Upper lobe of right lung (tissue), 1 donor: ENCODE measurements at regions not wholly inside any gene's neighbourhood (a gene's known extent, or its start where the extent isn't known, plus 50 kb on each side); places are given as distances from the start of the nearest gene placed in this dataset.

Experiments used
- ATAC-seq: fragments of 200-7000 bp; cut with Tn5 transposase; one replicate; pipeline ENCODE4 v1.9.1; 2020; ENCODE audit warnings: mild to moderate bottlenecking, moderate library complexity
- DNase-seq: peaks from one replicate; pipeline ENCODE4 v3.0.0-alpha.2; 2020
- H3K27ac ChIP-seq: fragments of 200-600 bp; one replicate; pipeline ENCODE4 v1.8.0; 2022
- H3K27me3 ChIP-seq: fragments of 200-600 bp; one replicate; pipeline ENCODE4 v1.8.0; 2022; ENCODE audit warnings: mild to moderate bottlenecking
- H3K36me3 ChIP-seq: fragments of 200-600 bp; one replicate; pipeline ENCODE4 v1.8.0; 2022
- H3K4me1 ChIP-seq: fragments of 200-600 bp; one replicate; pipeline ENCODE4 v1.8.0; 2022
- H3K4me3 ChIP-seq: fragments of 200-600 bp; one replicate; pipeline ENCODE4 v1.8.0; 2022; ENCODE audit warnings: mild to moderate bottlenecking
- H3K9me3 ChIP-seq: fragments of 200-600 bp; one replicate; pipeline ENCODE4 v1.8.0; 2022
- intact Hi-C: fragments of 100-400 bp; cut with DNase I; formaldehyde crosslinking; loops from one replicate; pipeline ENCODE4 v1.11.0; 2022
- TF ChIP-seq, protein P1 (sequence below): fragments of 200-600 bp; IDR thresholded peaks from one replicate; pipeline ENCODE4 v1.8.0; 2022; ENCODE audit warnings: antibody characterized with exemption
- donor health status: DM: no; HTN: yes; CAD: no; lungs with severe emphysema.

- TF ChIP-seq, protein P1, sequence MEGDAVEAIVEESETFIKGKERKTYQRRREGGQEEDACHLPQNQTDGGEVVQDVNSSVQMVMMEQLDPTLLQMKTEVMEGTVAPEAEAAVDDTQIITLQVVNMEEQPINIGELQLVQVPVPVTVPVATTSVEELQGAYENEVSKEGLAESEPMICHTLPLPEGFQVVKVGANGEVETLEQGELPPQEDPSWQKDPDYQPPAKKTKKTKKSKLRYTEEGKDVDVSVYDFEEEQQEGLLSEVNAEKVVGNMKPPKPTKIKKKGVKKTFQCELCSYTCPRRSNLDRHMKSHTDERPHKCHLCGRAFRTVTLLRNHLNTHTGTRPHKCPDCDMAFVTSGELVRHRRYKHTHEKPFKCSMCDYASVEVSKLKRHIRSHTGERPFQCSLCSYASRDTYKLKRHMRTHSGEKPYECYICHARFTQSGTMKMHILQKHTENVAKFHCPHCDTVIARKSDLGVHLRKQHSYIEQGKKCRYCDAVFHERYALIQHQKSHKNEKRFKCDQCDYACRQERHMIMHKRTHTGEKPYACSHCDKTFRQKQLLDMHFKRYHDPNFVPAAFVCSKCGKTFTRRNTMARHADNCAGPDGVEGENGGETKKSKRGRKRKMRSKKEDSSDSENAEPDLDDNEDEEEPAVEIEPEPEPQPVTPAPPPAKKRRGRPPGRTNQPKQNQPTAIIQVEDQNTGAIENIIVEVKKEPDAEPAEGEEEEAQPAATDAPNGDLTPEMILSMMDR, result no peak
Observed at GRCh38 chr18:59760619-59761600, 63.7 kb upstream of the CCBE1 start.

GRCh38 chr18:59760212-59760611, 63.0 kb upstream of the CCBE1 start:
- TF ChIP-seq, protein P1, result no peak
- H3K36me3 ChIP-seq, result no peaks in the 10 kb centered on the region
- ATAC-seq (no peak), DNase-seq (no peak)
- H3K27ac ChIP-seq, result no peak overlapping the region
- no peaks in the 10 kb centered on the region for H3K27me3 ChIP-seq
- intact Hi-C loops, result no loop called here
- H3K4me3 ChIP-seq, result no peak overlapping the region
- H3K9me3 ChIP-seq, result no peaks in the 10 kb centered on the region
- H3K4me1 ChIP-seq, result no peaks in the 10 kb centered on the region

More at GRCh38 chr18:59760619-59761600, 63.7 kb upstream of the CCBE1 start:
- Histone ChIP-seq H3K4me1 (no peaks in the 10 kb centered on the region), H3K27ac (no peak overlapping the region), H3K36me3 (no peaks in the 10 kb centered on the region), H3K4me3 (no peak overlapping the region), H3K27me3 (no peaks in the 10 kb centered on the region), H3K9me3 (no peaks in the 10 kb centered on the region)
- ATAC-seq (no peak), DNase-seq (no peak)
- intact Hi-C loops, result no loop called here

- H3K9me3 ChIP-seq, result no peaks in the 10 kb centered on the region
- intact Hi-C loops, result no loop called here
- no peaks in the 10 kb centered on the region for H3K4me1 ChIP-seq
- no peak overlapping the region for H3K27ac ChIP-seq
- ATAC-seq (no peak), DNase-seq (no peak)
- no peak overlapping the region for H3K4me3 ChIP-seq
- TF ChIP-seq, protein P1, result no peak
- no peaks in the 10 kb centered on the region for H3K36me3 ChIP-seq
- no peaks in the 10 kb centered on the region for H3K27me3 ChIP-seq
Observed at GRCh38 chr18:59758837-59759236, 61.6 kb upstream of the CCBE1 start.

DNA sequence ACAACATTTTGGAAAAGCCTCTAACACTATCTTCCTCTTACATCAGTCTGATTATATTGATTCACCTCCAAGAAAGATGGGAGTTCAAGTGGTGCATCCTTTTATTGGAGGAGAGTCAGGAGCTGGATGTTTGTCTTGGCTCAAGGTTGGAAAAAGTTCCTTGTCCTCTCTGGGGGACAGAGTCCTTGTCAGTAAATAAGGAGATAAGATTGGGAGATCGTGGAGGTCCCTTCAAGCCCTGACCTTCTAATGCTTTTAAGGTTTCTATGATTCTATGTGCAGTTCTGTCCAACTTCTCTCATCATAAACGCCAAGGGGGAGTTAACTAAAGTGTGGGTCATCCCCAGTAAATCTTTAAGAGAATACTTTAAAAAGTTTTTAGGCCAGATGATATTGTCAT, 60.9 kb upstream of the CCBE1 start:
- Histone ChIP-seq H3K27me3 (no peaks in the 10 kb centered on the region), H3K4me1 (no peaks in the 10 kb centered on the region), H3K4me3 (no peak overlapping the region), H3K9me3 (no peaks in the 10 kb centered on the region), H3K27ac (no peak overlapping the region), H3K36me3 (no peaks in the 10 kb centered on the region)
- DNase-seq (no peak), ATAC-seq (no peak)
- TF ChIP-seq, protein P1, result no peak
- intact Hi-C loops, result no loop called here

DNA sequence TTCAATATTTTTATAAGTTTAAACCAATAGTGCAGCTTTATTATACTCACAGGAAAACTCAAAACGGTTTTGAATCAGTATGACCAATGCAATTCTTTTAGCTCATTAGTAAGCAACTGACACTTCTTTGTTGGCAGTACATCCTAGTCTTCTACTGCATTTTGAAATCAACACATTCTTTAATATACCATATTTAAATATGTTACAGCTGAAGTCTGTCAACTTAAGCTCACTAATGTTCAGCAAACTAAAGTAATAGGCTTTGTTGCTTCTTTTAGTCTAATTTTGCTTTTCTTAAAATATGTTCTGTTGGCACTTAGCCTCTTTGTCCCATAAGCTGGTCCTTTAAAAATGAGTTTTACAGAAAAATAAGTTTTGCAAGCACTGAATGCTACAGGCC, 55.4 kb upstream of the CCBE1 start:
- TF ChIP-seq, protein P1, result no peak

More for the DNA sequence above, 55.4 kb upstream of the CCBE1 start:
- H3K4me3 ChIP-seq, result no peak overlapping the region
- no peaks in the 10 kb centered on the region for H3K9me3 ChIP-seq
- ATAC-seq (no peak), DNase-seq (no peak)
- no peak overlapping the region for H3K27ac ChIP-seq
- intact Hi-C loops, result no loop called here
- no peaks in the 10 kb centered on the region for H3K27me3 ChIP-seq
- H3K36me3 ChIP-seq, result no peaks in the 10 kb centered on the region
- H3K4me1 ChIP-seq, result no peaks in the 10 kb centered on the region
